Endothelial cell of umbilical vein (primary cell): ENCODE measurements at regions not wholly inside any gene's neighbourhood (a gene's known extent, or its start where the extent isn't known, plus 50 kb on each side); places are given as distances from the start of the nearest gene placed in this dataset.

Experiments
- EZH2 ChIP-seq: IDR thresholded peaks from 2 replicates; pipeline ENCODE4 v1.6.1; 2012; ENCODE audit warnings: borderline replicate concordance, low read depth, mild to moderate bottlenecking, moderate library complexity, low read length, inconsistent platforms; ENCODE audit not compliant: severe bottlenecking
- MYC ChIP-seq: IDR thresholded peaks from one replicate; pipeline ENCODE4 v1.6.1; 2011; ENCODE audit warnings: mild to moderate bottlenecking, low read depth, low read length
- POLR2A ChIP-seq: IDR thresholded peaks from 2 replicates; pipeline ENCODE4 v1.6.1; 2012; ENCODE audit warnings: low read depth, mild to moderate bottlenecking, control low read depth, low read length
- POLR2AphosphoS5 ChIP-seq: IDR thresholded peaks from 2 replicates; pipeline ENCODE4 v1.6.1; 2012; ENCODE audit warnings: low read depth, mild to moderate bottlenecking, control low read depth, low read length, moderate library complexity; ENCODE audit not compliant: insufficient read depth
- TF ChIP-seq, protein P1 (sequence below), 2 donors: IDR thresholded peaks; 1 replicate in 1 of 2; 2 replicates in 1 of 2; pipeline ENCODE4 v1.5.1; 2011; ENCODE audit warnings: low read length in 2 of 2, mild to moderate bottlenecking in 2 of 2, moderate library complexity in 2 of 2, control low read depth in 1 of 2, inconsistent platforms in 1 of 2, low read depth in 1 of 2; ENCODE audit not compliant: insufficient read depth in 1 of 2; ENCODE audit errors: extremely low read depth in 1 of 2
- TF ChIP-seq, protein P2 (sequence below): IDR thresholded peaks from 2 replicates; pipeline ENCODE4 v1.6.1; 2011; ENCODE audit not compliant: insufficient read depth, insufficient read length

DNA sequence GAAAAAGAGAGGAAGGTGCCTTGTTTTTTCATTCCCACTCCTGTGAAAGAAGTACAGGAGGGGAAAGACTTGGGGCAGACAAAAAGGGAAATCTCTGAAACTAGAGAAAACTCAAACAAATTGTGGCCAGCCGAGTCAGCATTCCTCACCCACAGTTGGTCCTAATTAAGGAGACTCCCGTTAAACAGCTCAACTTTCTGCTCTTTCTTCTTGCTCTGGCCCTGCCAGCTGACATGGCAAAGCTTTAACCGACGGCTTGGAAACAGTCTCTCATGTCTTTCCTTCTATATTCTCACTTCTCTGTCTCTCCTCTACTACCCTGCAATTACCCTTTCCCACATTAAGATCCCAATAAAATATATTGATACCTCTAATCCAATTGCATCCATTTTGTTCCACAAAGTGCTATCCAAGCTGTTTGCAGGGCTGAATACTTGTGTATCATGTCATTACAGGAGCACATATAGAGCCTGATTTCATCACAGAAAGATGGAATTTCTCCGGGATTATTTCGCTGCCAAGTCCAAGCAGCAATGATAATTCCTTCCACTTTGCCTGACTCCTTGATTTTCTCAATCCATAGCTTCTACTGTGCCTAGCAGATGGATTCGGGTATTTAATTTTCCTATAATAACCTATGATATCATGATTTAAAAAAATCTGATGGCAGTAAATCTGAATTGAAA, 65.4 kb upstream of the IPO9 start:
- TF ChIP-seq EZH2 (no peak), POLR2A (no peak), POLR2AphosphoS5 (no peak), MYC (no peak)
- TF ChIP-seq, protein P1, sequence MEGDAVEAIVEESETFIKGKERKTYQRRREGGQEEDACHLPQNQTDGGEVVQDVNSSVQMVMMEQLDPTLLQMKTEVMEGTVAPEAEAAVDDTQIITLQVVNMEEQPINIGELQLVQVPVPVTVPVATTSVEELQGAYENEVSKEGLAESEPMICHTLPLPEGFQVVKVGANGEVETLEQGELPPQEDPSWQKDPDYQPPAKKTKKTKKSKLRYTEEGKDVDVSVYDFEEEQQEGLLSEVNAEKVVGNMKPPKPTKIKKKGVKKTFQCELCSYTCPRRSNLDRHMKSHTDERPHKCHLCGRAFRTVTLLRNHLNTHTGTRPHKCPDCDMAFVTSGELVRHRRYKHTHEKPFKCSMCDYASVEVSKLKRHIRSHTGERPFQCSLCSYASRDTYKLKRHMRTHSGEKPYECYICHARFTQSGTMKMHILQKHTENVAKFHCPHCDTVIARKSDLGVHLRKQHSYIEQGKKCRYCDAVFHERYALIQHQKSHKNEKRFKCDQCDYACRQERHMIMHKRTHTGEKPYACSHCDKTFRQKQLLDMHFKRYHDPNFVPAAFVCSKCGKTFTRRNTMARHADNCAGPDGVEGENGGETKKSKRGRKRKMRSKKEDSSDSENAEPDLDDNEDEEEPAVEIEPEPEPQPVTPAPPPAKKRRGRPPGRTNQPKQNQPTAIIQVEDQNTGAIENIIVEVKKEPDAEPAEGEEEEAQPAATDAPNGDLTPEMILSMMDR (IDR thresholded peaks at IDR 0.05; ENCODE audit: extremely low read depth in 1 of 2, insufficient read depth in 1 of 2, low read depth in 1 of 2, low read length in 2 of 2) = no peak
- TF ChIP-seq, protein P2, sequence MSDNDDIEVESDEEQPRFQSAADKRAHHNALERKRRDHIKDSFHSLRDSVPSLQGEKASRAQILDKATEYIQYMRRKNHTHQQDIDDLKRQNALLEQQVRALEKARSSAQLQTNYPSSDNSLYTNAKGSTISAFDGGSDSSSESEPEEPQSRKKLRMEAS = no peak
